HG02623 (cell line): ENCODE measurements at regions not wholly inside any gene's neighbourhood (a gene's known extent, or its start where the extent isn't known, plus 50 kb on each side); places are given as distances from the start of the nearest gene placed in this dataset.
"Not testable (repeated sequence)": the region's sequence is repeated elsewhere in the genome, so short reads cannot be mapped to it uniquely, and the experiment has no call there.

Experiments
- ATAC-seq: cut with Tn5 transposase; IDR thresholded peaks from one replicate; pipeline ENCODE4 v1.9.1; 2021; ENCODE audit warnings: moderate library complexity; ENCODE audit not compliant: unreplicated experiment

GRCh38 chr20:23142162-23143050 lies 56.3 kb upstream of the CD93 start:
- peak; percentile 78 for ATAC-seq

- ATAC-seq, result no peak
These were observed 55.5 kb upstream of the CD93 start for GRCh38 chr20:23141450-23142161.

GRCh38 chr20:23140991-23141390 lies 54.9 kb upstream of the CD93 start:
- ATAC-seq, result no peak

- ATAC-seq, result not testable (repeated sequence)
These were observed 53.9 kb upstream of the CD93 start for GRCh38 chr20:23139984-23140383.

- ATAC-seq, result no peak
These were observed 53.4 kb upstream of the CD93 start for GRCh38 chr20:23139524-23139923.

- ATAC-seq, result no peak
These were observed 52.6 kb upstream of the CD93 start for GRCh38 chr20:23138682-23139081.

- ATAC-seq, result no peak
These were observed 52.1 kb upstream of the CD93 start for GRCh38 chr20:23138226-23138625.

- ATAC-seq, result no peak
These were observed 51.0 kb upstream of the CD93 start for GRCh38 chr20:23136893-23137745.

GRCh38 chr20:23135449-23136420 lies 49.6 kb upstream of the CD93 start:
- ATAC-seq, result no peak
